Osteoblast (primary cell): ENCODE measurements at regions not wholly inside any gene's neighbourhood (a gene's known extent, or its start where the extent isn't known, plus 50 kb on each side); places are given as distances from the start of the nearest gene placed in this dataset.
"Not testable (repeated sequence)": the region's sequence is repeated elsewhere in the genome, so short reads cannot be mapped to it uniquely, and the experiment has no call there.

ENCODE experiments used
- DNase-seq: peaks from one replicate; pipeline ENCODE4 v3.0.0; 2011; ENCODE audit warnings: low spot score, mixed read lengths; ENCODE audit not compliant: insufficient read length; ENCODE audit errors: missing footprints
- H2AFZ ChIP-seq: 2 replicates; pipeline ENCODE4 v1.6.0; 2011; ENCODE audit warnings: mild to moderate bottlenecking, low read length
- H3K27ac ChIP-seq: 2 replicates; pipeline ENCODE4 v1.5.1; 2011; ENCODE audit warnings: mild to moderate bottlenecking, low read depth, low read length, moderate library complexity
- H3K27me3 ChIP-seq: 2 replicates; pipeline ENCODE4 v1.6.0; 2012; ENCODE audit warnings: mild to moderate bottlenecking, control low read depth, inconsistent platforms, low read length, moderate library complexity; ENCODE audit not compliant: insufficient read depth
- H3K36me3 ChIP-seq: 2 replicates; pipeline ENCODE4 v1.5.1; 2011; ENCODE audit warnings: mild to moderate bottlenecking, low read length, control low read depth, moderate library complexity; ENCODE audit not compliant: insufficient read depth
- H3K4me1 ChIP-seq: 2 replicates; pipeline ENCODE4 v1.5.1; 2011; ENCODE audit warnings: mild to moderate bottlenecking, low read length, control low read depth, moderate library complexity; ENCODE audit not compliant: insufficient read depth
- H3K4me2 ChIP-seq: 2 replicates; pipeline ENCODE4 v1.6.0; 2011; ENCODE audit warnings: mild to moderate bottlenecking, low read length; ENCODE audit not compliant: insufficient read depth
- H3K4me3 ChIP-seq: fragments of 200-600 bp; sonication (generic); 3 replicates; pipeline ENCODE4 v1.5.1; 2012; ENCODE audit warnings: mild to moderate bottlenecking, low read length, inconsistent platforms; ENCODE audit not compliant: insufficient read depth
- H3K79me2 ChIP-seq: 2 replicates; pipeline ENCODE4 v1.6.0; 2012; ENCODE audit warnings: mild to moderate bottlenecking, low read length, control low read depth, inconsistent platforms; ENCODE audit not compliant: insufficient read depth
- H3K9me3 ChIP-seq: 2 replicates; pipeline ENCODE4 v1.5.1; 2011; ENCODE audit warnings: low read depth, low read length, control low read depth
- H4K20me1 ChIP-seq: 2 replicates; pipeline ENCODE4 v1.6.0; 2012; ENCODE audit warnings: mild to moderate bottlenecking, low read length, control low read depth; ENCODE audit not compliant: insufficient read depth
- CTCF ChIP-seq: IDR thresholded peaks from 2 replicates; pipeline ENCODE4 v1.5.1; 2011; ENCODE audit warnings: mild to moderate bottlenecking, low read depth, low read length, moderate library complexity; ENCODE audit errors: extremely low read depth

GRCh38 chr5:157965989-157966388 lies 107.0 kb upstream of the CLINT1 start:
- Histone ChIP-seq H3K4me1 (no peaks in the 10 kb centered on the region), H2AFZ (no peak overlapping the region), H4K20me1 (no peaks in the 10 kb centered on the region), H3K36me3 (no peaks in the 10 kb centered on the region), H3K9me3 (no peaks in the 10 kb centered on the region), H3K4me2 (no peak overlapping the region), H3K27me3 (no peaks in the 10 kb centered on the region), H3K27ac (no peak overlapping the region), H3K79me2 (no peaks in the 10 kb centered on the region), H3K4me3 (no peak overlapping the region)
- no peak for TF ChIP-seq CTCF
- no peak for DNase-seq

- DNase-seq, result no peak
Measured at GRCh38 chr5:157965040-157965678, 106.2 kb upstream of the CLINT1 start.

GRCh38 chr5:157963761-157964160 lies 104.8 kb upstream of the CLINT1 start:
- Histone ChIP-seq H2AFZ (no peak overlapping the region), H3K79me2 (no peaks in the 10 kb centered on the region), H4K20me1 (no peaks in the 10 kb centered on the region), H3K9me3 (no peaks in the 10 kb centered on the region), H3K27me3 (no peaks in the 10 kb centered on the region), H3K36me3 (no peaks in the 10 kb centered on the region), H3K4me3 (no peak overlapping the region), H3K4me1 (no peaks in the 10 kb centered on the region), H3K27ac (no peak overlapping the region), H3K4me2 (no peak overlapping the region)
- TF ChIP-seq CTCF, result no peak
- DNase-seq, result no peak

More at GRCh38 chr5:157965040-157965678, 106.2 kb upstream of the CLINT1 start:
- no peaks in the 10 kb centered on the region for H3K79me2 ChIP-seq
- no peak overlapping the region for H3K27ac ChIP-seq
- no peak overlapping the region for H3K4me2 ChIP-seq
- H3K27me3 ChIP-seq, result no peaks in the 10 kb centered on the region
- no peak overlapping the region for H3K4me3 ChIP-seq
- no peaks in the 10 kb centered on the region for H3K4me1 ChIP-seq
- H3K36me3 ChIP-seq, result no peaks in the 10 kb centered on the region
- H4K20me1 ChIP-seq, result no peaks in the 10 kb centered on the region
- no peaks in the 10 kb centered on the region for H3K9me3 ChIP-seq
- no peak overlapping the region for H2AFZ ChIP-seq
- TF ChIP-seq CTCF, result no peak

GRCh38 chr5:157963244-157963643 lies 104.3 kb upstream of the CLINT1 start:
- Histone ChIP-seq H3K79me2 (no peaks in the 10 kb centered on the region), H3K9me3 (no peaks in the 10 kb centered on the region), H4K20me1 (no peaks in the 10 kb centered on the region)

GRCh38 chr5:157962686-157963085 lies 103.7 kb upstream of the CLINT1 start:
- H4K20me1 ChIP-seq, H3K27ac ChIP-seq, DNase-seq, H3K4me2 ChIP-seq, H3K4me3 ChIP-seq, H3K4me1 ChIP-seq, H3K9me3 ChIP-seq, H3K27me3 ChIP-seq, H2AFZ ChIP-seq, H3K79me2 ChIP-seq, H3K36me3 ChIP-seq: not testable (repeated sequence)

More at GRCh38 chr5:157963244-157963643, 104.3 kb upstream of the CLINT1 start:
- no peak overlapping the region for H3K27ac ChIP-seq
- H3K4me2 ChIP-seq, result no peak overlapping the region
- H3K27me3 ChIP-seq, result no peaks in the 10 kb centered on the region
- H3K36me3 ChIP-seq, result no peaks in the 10 kb centered on the region
- no peak for DNase-seq
- H3K4me3 ChIP-seq, result no peak overlapping the region
- H3K4me1 ChIP-seq, result no peaks in the 10 kb centered on the region
- no peak overlapping the region for H2AFZ ChIP-seq
- no peak for TF ChIP-seq CTCF
